COLO668 (cell line): ENCODE measurements at regions not wholly inside any gene's neighbourhood (a gene's known extent, or its start where the extent isn't known, plus 50 kb on each side); places are given as distances from the start of the nearest gene placed in this dataset.

ENCODE experiments used
- DNase-seq: peaks from one replicate; lab custom pipeline; 2025; ENCODE audit not compliant: unreplicated experiment; lab: John Stamatoyannopoulos, UW

- no peak for DNase-seq
These were observed 50.5 kb downstream of the RGS12 start for GRCh38 chr4:3343358-3343757.

DNA sequence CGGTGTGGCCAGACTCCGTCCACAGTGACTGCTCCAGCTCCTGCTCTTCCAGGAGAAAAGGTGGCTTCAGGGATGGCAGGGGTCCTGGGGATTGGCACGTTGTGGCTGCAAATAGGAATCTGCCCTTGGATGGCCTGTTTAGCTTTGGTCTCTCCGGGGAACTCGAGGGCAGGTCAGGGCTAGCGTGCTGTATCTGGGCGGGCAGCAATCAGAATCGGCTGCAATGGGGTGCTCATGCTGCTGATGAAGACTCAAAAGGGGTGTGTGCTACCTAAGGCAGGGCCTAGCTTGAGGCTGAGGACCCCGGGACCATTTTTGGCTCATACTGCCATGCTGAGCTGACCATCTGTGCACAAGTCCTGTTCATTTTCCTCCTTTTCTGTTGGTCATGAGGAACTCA is 51.3 kb downstream of the RGS12 start:
- no peak for DNase-seq

- DNase-seq = no peak
These were observed 51.8 kb downstream of the RGS12 start for GRCh38 chr4:3344596-3344995.

- no peak for DNase-seq
These were observed 52.6 kb downstream of the RGS12 start for GRCh38 chr4:3345384-3345783.

DNA sequence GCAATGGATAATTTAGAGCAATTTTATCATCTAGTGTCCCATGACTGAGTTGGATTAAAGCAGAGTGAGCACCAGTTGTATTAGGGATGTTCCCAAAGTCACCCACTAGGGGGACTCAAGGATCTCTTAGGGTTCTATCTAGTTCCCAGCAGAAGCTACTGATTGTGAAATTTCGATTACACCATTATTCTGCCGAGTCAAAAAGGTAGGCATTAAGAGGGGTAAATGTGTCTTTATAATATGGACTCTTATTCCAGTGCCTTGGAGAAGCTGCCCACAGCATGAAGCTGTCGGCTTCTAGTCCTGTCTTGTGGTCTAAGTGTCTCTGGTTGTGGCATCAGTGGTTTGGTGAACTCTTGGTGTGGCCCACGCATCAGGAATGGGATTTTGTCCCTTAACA is 53.3 kb downstream of the RGS12 start:
- peak; percentile 39 for DNase-seq

GRCh38 chr4:3347871-3348270 is 55.0 kb downstream of the RGS12 start:
- no peak for DNase-seq

DNA sequence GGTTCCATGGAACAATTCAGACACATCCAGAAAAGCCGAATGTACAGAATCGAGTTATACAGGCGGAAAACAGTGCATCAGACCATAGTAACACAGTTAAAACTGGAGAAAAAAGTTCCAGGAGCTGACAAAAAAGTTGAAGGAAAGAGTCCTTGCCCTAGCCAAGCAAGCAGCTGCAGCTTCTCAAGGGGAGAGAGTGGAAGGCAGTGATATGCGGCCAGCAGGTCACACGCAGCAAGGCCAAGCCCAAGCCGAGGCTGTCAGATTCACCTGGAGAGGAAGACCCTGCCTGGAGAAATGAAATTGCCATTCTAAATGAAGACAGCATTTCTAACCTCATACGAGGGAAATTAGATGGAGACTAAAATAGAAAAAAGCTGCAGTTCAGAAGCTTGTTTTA is 55.8 kb downstream of the RGS12 start:
- DNase-seq = no peak

DNA sequence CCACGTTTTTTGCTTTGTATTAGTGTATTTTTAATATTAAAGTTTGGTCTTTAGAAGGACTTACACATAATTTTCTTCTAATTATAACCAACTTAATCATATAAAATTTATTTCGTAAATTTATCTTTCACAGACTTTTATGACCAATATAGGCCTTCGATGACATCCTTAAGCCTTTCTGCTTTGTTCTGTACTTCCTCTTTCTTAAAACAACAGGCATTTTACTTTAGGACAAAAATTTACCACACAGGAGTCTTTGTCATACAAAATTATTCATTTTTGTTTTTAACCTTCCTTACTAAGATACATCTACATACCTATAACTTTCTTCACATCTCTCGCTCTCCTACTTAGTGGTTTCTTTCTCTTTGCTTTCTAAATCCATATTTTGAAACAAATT is 56.3 kb downstream of the RGS12 start:
- no peak for DNase-seq

GRCh38 chr4:3351997-3352396 is 59.2 kb downstream of the RGS12 start:
- no peak for DNase-seq

GRCh38 chr4:3352505-3352904 is 59.7 kb downstream of the RGS12 start:
- no peak for DNase-seq

DNA sequence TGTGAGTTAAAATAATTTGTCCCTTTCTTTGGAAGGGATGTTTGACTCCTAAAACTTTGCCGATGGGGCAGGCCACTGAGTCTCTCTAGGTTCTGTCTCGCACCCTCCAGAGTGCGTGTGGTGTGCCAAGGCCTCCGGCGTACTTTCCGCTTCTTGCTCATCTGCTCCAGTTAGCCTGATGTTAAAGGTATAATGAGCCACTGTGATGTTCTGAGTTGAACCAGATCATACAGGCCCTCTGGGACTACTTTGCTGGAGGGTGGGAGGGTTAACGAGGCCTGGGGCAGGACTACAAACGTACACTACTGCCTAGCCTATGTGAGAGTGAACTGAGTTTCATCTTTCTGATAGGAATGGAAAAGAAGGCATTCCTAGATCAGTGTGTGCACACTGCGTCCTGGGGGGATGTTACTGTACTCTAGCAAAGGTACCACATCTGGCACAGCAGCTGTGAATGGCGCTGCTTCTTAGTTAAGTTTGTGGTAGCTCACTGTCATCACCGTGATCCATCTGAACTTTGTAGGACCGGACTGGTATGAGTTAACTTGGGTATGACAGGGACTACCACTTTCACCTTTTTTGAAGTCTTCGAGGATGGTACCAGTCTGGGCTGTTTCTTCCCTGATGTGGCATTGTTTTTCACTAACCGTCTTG is 60.2 kb downstream of the RGS12 start:
- DNase-seq = no peak

GRCh38 chr4:3353752-3354454 is 61.1 kb downstream of the RGS12 start:
- no peak for DNase-seq

GRCh38 chr4:3354455-3354811 is 61.6 kb downstream of the RGS12 start:
- no peak for DNase-seq

- no peak for DNase-seq
These were observed 62.5 kb downstream of the RGS12 start for GRCh38 chr4:3355266-3355748.

- DNase-seq = no peak
These were observed 65.8 kb downstream of the RGS12 start for GRCh38 chr4:3358656-3359055.

- DNase-seq = no peak
These were observed 68.0 kb downstream of the RGS12 start for GRCh38 chr4:3360777-3361176.

- DNase-seq = no peak
These were observed 68.6 kb downstream of the RGS12 start for GRCh38 chr4:3361406-3361805.

GRCh38 chr4:3361896-3362295 is 69.1 kb downstream of the RGS12 start:
- no peak for DNase-seq

- no peak for DNase-seq
These were observed 69.8 kb downstream of the RGS12 start for GRCh38 chr4:3362431-3363287.

- DNase-seq = no peak
These were observed 70.8 kb downstream of the RGS12 start for GRCh38 chr4:3363411-3364141.

DNA sequence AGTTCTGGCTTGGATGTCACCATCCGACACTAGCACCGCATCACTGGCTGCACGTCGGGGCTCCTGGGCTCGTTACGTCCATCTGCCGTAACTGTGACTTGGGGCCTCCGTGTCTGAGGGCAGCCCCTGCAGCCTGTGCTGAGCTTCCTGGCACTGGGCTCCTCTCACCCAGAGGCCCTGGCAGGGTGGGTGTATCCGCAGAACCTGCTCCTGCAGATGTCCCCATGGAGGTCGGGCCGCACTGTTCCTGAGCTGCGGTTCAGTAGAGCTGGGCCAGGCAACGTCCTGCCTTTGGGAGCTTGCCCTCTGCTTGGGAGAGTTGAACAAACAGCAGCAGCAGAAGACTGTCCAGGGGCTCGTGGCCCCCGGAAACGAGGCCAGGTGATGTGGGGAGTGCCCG is 71.4 kb downstream of the RGS12 start:
- DNase-seq = peak; percentile 57
